ENCODE measurements at regions not wholly inside any gene's neighbourhood (a gene's known extent, or its start where the extent isn't known, plus 50 kb on each side); places are given as distances from the start of the nearest gene placed in this dataset.

- intact Hi-C loops (cut with DNase I), result no loop called here
- whole genome bisulfite sequencing, 2 donors, result 72 to 77% methylated on average over 4 of the region's 4 CpGs
- H3K4me3 ChIP-seq, result no peak overlapping the region
- H3K9me3 ChIP-seq, result no peaks in the 10 kb centered on the region
- H3K36me3 ChIP-seq (replicated peaks in 1 of 2; ENCODE audit: insufficient read depth in 1 of 2, low read depth in 2 of 2), result no peaks in the 10 kb centered on the region
- no peaks in the 10 kb centered on the region for H3K27me3 ChIP-seq
- H3K4me1 ChIP-seq, result no peaks in the 10 kb centered on the region
- H3K27ac ChIP-seq, result no peak overlapping the region
- DNase-seq, result no peak
- no peak for ATAC-seq
- TF ChIP-seq POLR2A (IDR thresholded peaks at IDR 0.05), result no peak
- no peak for TF ChIP-seq CTCF (IDR thresholded peaks at IDR 0.05)
Observed at GRCh38 chr13:76804801-76805200, 81.4 kb downstream of the KCTD12 start.

GRCh38 chr13:76803831-76804230, 82.4 kb downstream of the KCTD12 start:
- Histone ChIP-seq H3K4me1 (no peaks in the 10 kb centered on the region), H3K27ac (no peak overlapping the region), H3K4me3 (no peak overlapping the region), H3K27me3 (no peaks in the 10 kb centered on the region), H3K9me3 (no peaks in the 10 kb centered on the region), H3K36me3 (replicated peaks in 1 of 2; ENCODE audit: insufficient read depth in 1 of 2, low read depth in 2 of 2) (no peaks in the 10 kb centered on the region)
- DNase-seq (no peak), ATAC-seq (no peak)
- WGBS, 2 donors, result 75 to 76% methylated on average over 1 of the region's 1 CpG
- TF ChIP-seq POLR2A (IDR thresholded peaks at IDR 0.05) (no peak), CTCF (IDR thresholded peaks at IDR 0.05) (no peak)
- intact Hi-C loops (cut with DNase I), result no loop called here

GRCh38 chr13:76800943-76801342, 85.3 kb downstream of the KCTD12 start:
- 69 to 88% methylated on average over 2 of the region's 2 CpGs for WGBS, 2 donors
- intact Hi-C loops (cut with DNase I), result no loop called here

GRCh38 chr13:76799696-76800095, 86.5 kb downstream of the KCTD12 start:
- TF ChIP-seq POLR2A (IDR thresholded peaks at IDR 0.05) (no peak), CTCF (IDR thresholded peaks at IDR 0.05) (no peak)
- intact Hi-C loops (cut with DNase I), result no loop called here
- Histone ChIP-seq H3K9me3 (no peaks in the 10 kb centered on the region), H3K36me3 (replicated peaks in 1 of 2; ENCODE audit: insufficient read depth in 1 of 2, low read depth in 2 of 2) (no peaks in the 10 kb centered on the region), H3K27me3 (no peaks in the 10 kb centered on the region), H3K27ac (no peak overlapping the region), H3K4me1 (no peaks in the 10 kb centered on the region), H3K4me3 (no peak overlapping the region)
- DNase-seq (no peak), ATAC-seq (peak; percentile 40)
- 22% methylated on average over 3 of the region's 3 CpGs for WGBS, 2 donors

More at GRCh38 chr13:76800943-76801342, 85.3 kb downstream of the KCTD12 start:
- DNase-seq (no peak), ATAC-seq (no peak)
- no peaks in the 10 kb centered on the region for H3K27me3 ChIP-seq
- no peak overlapping the region for H3K4me3 ChIP-seq
- H3K9me3 ChIP-seq, result no peaks in the 10 kb centered on the region
- no peaks in the 10 kb centered on the region for H3K4me1 ChIP-seq
- no peak overlapping the region for H3K27ac ChIP-seq
- TF ChIP-seq CTCF (IDR thresholded peaks at IDR 0.05) (no peak), POLR2A (IDR thresholded peaks at IDR 0.05) (no peak)
- H3K36me3 ChIP-seq (replicated peaks in 1 of 2; ENCODE audit: insufficient read depth in 1 of 2, low read depth in 2 of 2), result no peaks in the 10 kb centered on the region

- TF ChIP-seq POLR2A (IDR thresholded peaks at IDR 0.05) (no peak), CTCF (IDR thresholded peaks at IDR 0.05) (no peak)
- intact Hi-C loops (cut with DNase I), result no loop called here
Observed at GRCh38 chr13:76798037-76798436, 88.2 kb downstream of the KCTD12 start.

More at GRCh38 chr13:76798037-76798436, 88.2 kb downstream of the KCTD12 start:
- DNase-seq (no peak), ATAC-seq (no peak)
- Histone ChIP-seq H3K27ac (no peak overlapping the region), H3K9me3 (no peaks in the 10 kb centered on the region), H3K27me3 (no peaks in the 10 kb centered on the region), H3K36me3 (replicated peaks in 1 of 2; ENCODE audit: insufficient read depth in 1 of 2, low read depth in 2 of 2) (no peaks in the 10 kb centered on the region), H3K4me1 (no peaks in the 10 kb centered on the region), H3K4me3 (no peak overlapping the region)
- WGBS, 2 donors, result 58 to 84% methylated on average over 2 of the region's 2 CpGs

All from body of pancreas (tissue), 4 donors.